ENCODE measurements at regions not wholly inside any gene's neighbourhood (a gene's known extent, or its start where the extent isn't known, plus 50 kb on each side); places are given as distances from the start of the nearest gene placed in this dataset.

GRCh38 chr5:89289604-89290003 is 406.6 kb upstream of the MEF2C start:
- H3K9me3 ChIP-seq (ENCODE audit: control insufficient read depth in 2 of 3, insufficient read depth in 1 of 3, low read length in 3 of 3), result no peaks in the 10 kb centered on the region
- no peak for TF ChIP-seq CTCF (IDR thresholded peaks at IDR 0.05; ENCODE audit: borderline replicate concordance, extremely low read depth, insufficient read depth)
- no peaks in the 10 kb centered on the region for H3K27me3 ChIP-seq (ENCODE audit: control insufficient read depth, insufficient read depth, low read length)
- no peaks in the 10 kb centered on the region for H3K36me3 ChIP-seq (ENCODE audit: control insufficient read depth in 2 of 3, insufficient read depth in 3 of 3, low read length in 3 of 3)
- no peak overlapping the region for H3K4me3 ChIP-seq (ENCODE audit: low read length in 3 of 3)
- H3K27ac ChIP-seq (ENCODE audit: low read depth in 2 of 2, low read length in 2 of 2), result no peak overlapping the region
- DNase-seq, result no peak
- intact Hi-C loops (cut with DNase I), result no loop called here
- H3K4me1 ChIP-seq (ENCODE audit: control insufficient read depth in 2 of 3, insufficient read depth in 2 of 3, low read depth in 1 of 3, low read length in 3 of 3), result no peaks in the 10 kb centered on the region
- no peak overlapping the region for H3K9ac ChIP-seq (ENCODE audit: low read length in 3 of 3)
- no peak for FAIRE-seq

- no peak for FAIRE-seq
Measured at GRCh38 chr5:89287964-89288363, 405.0 kb upstream of the MEF2C start.

GRCh38 chr5:89286320-89286719 is 403.3 kb upstream of the MEF2C start:
- H3K4me3 ChIP-seq (ENCODE audit: low read length in 3 of 3), result no peak overlapping the region
- FAIRE-seq, result no peak
- no peaks in the 10 kb centered on the region for H3K27me3 ChIP-seq (ENCODE audit: control insufficient read depth, insufficient read depth, low read length)
- H3K27ac ChIP-seq (ENCODE audit: low read depth in 2 of 2, low read length in 2 of 2), result no peak overlapping the region
- no peaks in the 10 kb centered on the region for H3K9me3 ChIP-seq (ENCODE audit: control insufficient read depth in 2 of 3, insufficient read depth in 1 of 3, low read length in 3 of 3)
- no peak overlapping the region for H3K9ac ChIP-seq (ENCODE audit: low read length in 3 of 3)
- no peak for DNase-seq
- intact Hi-C loops (cut with DNase I), result no loop called here
- no peaks in the 10 kb centered on the region for H3K36me3 ChIP-seq (ENCODE audit: control insufficient read depth in 2 of 3, insufficient read depth in 3 of 3, low read length in 3 of 3)
- TF ChIP-seq CTCF (IDR thresholded peaks at IDR 0.05; ENCODE audit: borderline replicate concordance, extremely low read depth, insufficient read depth), result no peak
- no peaks in the 10 kb centered on the region for H3K4me1 ChIP-seq (ENCODE audit: control insufficient read depth in 2 of 3, insufficient read depth in 2 of 3, low read depth in 1 of 3, low read length in 3 of 3)

More at GRCh38 chr5:89287964-89288363, 405.0 kb upstream of the MEF2C start:
- intact Hi-C loops (cut with DNase I), result no loop called here
- no peak overlapping the region for H3K9ac ChIP-seq (ENCODE audit: low read length in 3 of 3)
- no peaks in the 10 kb centered on the region for H3K9me3 ChIP-seq (ENCODE audit: control insufficient read depth in 2 of 3, insufficient read depth in 1 of 3, low read length in 3 of 3)
- no peaks in the 10 kb centered on the region for H3K4me1 ChIP-seq (ENCODE audit: control insufficient read depth in 2 of 3, insufficient read depth in 2 of 3, low read depth in 1 of 3, low read length in 3 of 3)
- H3K27ac ChIP-seq (ENCODE audit: low read depth in 2 of 2, low read length in 2 of 2), result no peak overlapping the region
- no peak overlapping the region for H3K4me3 ChIP-seq (ENCODE audit: low read length in 3 of 3)
- no peak for DNase-seq
- H3K36me3 ChIP-seq (ENCODE audit: control insufficient read depth in 2 of 3, insufficient read depth in 3 of 3, low read length in 3 of 3), result no peaks in the 10 kb centered on the region
- TF ChIP-seq CTCF (IDR thresholded peaks at IDR 0.05; ENCODE audit: borderline replicate concordance, extremely low read depth, insufficient read depth), result no peak
- no peaks in the 10 kb centered on the region for H3K27me3 ChIP-seq (ENCODE audit: control insufficient read depth, insufficient read depth, low read length)
